MCF 10A (cell line): ENCODE measurements at regions not wholly inside any gene's neighbourhood (a gene's known extent, or its start where the extent isn't known, plus 50 kb on each side); places are given as distances from the start of the nearest gene placed in this dataset.

Source experiments
- BruUV-seq: library from RNA; stranded (reverse); fragments of 400-500 nt; replicated peaks from 2 replicates; lab custom pipeline; 2021; lab: Mats Ljungman, UMichigan
- CTCF ChIA-PET: fragments of 300-600 bp; sonication (Branson Sonifier 250); formaldehyde crosslinking; extraction: SDS; loops from one replicate; lab custom pipeline; 2021; ENCODE audit warnings: antibody characterized with exemption, inconsistent platforms; lab: Yijun Ruan, JAX
- POLR2A ChIA-PET: fragments of 300-600, 350-650 bp; sonication (Branson Sonifier 250); formaldehyde crosslinking; extraction: SDS; loops from one replicate; lab custom pipeline; 2020; ENCODE audit warnings: antibody characterized with exemption, inconsistent platforms; lab: Yijun Ruan, JAX
- DNase-seq: peaks from one replicate; pipeline ENCODE4 v3.0.0-alpha.2; 2018; ENCODE audit not compliant: unreplicated experiment
- H3K27ac Mint-ChIP-seq: one replicate; pipeline ENCODE4 v1.8.0; 2022; ENCODE audit warnings: mild to moderate bottlenecking, low read depth, mixed read lengths; ENCODE audit not compliant: unreplicated experiment
- H3K27me3 Mint-ChIP-seq: one replicate; pipeline ENCODE4 v1.8.0; 2022; ENCODE audit warnings: mixed read lengths; ENCODE audit not compliant: insufficient read depth, unreplicated experiment
- H3K36me3 Mint-ChIP-seq: one replicate; pipeline ENCODE4 v1.8.0; 2022; ENCODE audit warnings: mild to moderate bottlenecking, moderate library complexity, mixed read lengths; ENCODE audit not compliant: insufficient read depth, unreplicated experiment
- H3K4me1 Mint-ChIP-seq: one replicate; pipeline ENCODE4 v1.8.0; 2022; ENCODE audit warnings: mixed read lengths; ENCODE audit not compliant: insufficient read depth, unreplicated experiment
- H3K4me3 Mint-ChIP-seq: one replicate; pipeline ENCODE4 v1.8.0; 2022; ENCODE audit warnings: mild to moderate bottlenecking, moderate library complexity, mixed read lengths; ENCODE audit not compliant: unreplicated experiment
- H3K9me3 Mint-ChIP-seq: one replicate; pipeline ENCODE4 v1.8.0; 2022; ENCODE audit warnings: mixed read lengths; ENCODE audit not compliant: unreplicated experiment
- intact Hi-C: fragments of 100-400 bp; cut with micrococcal nuclease; formaldehyde crosslinking; loops from 2 replicates; pipeline ENCODE4 v1.14.1; 2022
- TF ChIP-seq, protein P1 (sequence below): fragments of 200-600 bp; IDR thresholded peaks from one replicate; pipeline ENCODE4 v1.8.0; 2022; ENCODE audit warnings: antibody characterized with exemption, mild to moderate bottlenecking; ENCODE audit not compliant: unreplicated experiment

- H3K27me3 Mint-ChIP-seq, result peaks cover 90% of the 10 kb centered on the region
- ChIA-PET POLR2A (no interaction called here), CTCF (no interaction called here)
- H3K36me3 Mint-ChIP-seq, result peaks cover 7% of the 10 kb centered on the region
- no peak for DNase-seq
- TF ChIP-seq, protein P1, sequence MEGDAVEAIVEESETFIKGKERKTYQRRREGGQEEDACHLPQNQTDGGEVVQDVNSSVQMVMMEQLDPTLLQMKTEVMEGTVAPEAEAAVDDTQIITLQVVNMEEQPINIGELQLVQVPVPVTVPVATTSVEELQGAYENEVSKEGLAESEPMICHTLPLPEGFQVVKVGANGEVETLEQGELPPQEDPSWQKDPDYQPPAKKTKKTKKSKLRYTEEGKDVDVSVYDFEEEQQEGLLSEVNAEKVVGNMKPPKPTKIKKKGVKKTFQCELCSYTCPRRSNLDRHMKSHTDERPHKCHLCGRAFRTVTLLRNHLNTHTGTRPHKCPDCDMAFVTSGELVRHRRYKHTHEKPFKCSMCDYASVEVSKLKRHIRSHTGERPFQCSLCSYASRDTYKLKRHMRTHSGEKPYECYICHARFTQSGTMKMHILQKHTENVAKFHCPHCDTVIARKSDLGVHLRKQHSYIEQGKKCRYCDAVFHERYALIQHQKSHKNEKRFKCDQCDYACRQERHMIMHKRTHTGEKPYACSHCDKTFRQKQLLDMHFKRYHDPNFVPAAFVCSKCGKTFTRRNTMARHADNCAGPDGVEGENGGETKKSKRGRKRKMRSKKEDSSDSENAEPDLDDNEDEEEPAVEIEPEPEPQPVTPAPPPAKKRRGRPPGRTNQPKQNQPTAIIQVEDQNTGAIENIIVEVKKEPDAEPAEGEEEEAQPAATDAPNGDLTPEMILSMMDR, result no peak
- intact Hi-C loops, result no loop called here
- no peak overlapping the region for H3K27ac Mint-ChIP-seq
- no peaks in the 10 kb centered on the region for H3K4me1 Mint-ChIP-seq
- H3K9me3 Mint-ChIP-seq, result no peaks in the 10 kb centered on the region
- no peak overlapping the region for H3K4me3 Mint-ChIP-seq
- BruUV-seq, result no TSS peak
Measured at GRCh38 chr4:173934201-173934600, 349.3 kb downstream of the FBXO8 start.

DNA sequence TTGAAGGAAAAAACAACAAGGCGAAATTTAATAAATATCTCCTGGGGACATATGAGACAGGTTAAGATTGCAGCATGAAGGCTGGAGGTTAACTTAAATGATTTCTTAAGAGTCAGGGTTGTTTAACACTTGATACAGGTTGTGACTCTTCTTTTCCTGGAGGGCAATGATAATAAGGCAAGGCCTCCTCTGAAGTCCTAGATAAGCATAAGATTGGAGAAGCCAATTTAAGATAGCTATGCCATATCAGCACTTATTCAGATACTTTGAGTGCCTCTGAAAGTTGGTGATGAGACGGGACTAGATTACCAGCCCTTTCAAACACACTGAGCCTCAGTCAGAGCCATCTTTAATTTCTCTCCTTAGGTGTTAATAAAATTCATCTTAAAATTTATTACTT lies 350.8 kb downstream of the FBXO8 start:
- intact Hi-C loops, result no loop called here
- ChIA-PET CTCF (interaction anchor here (0.8 kb wide), 1 partner anchor 108 kb away, joined by 3 read pairs; no protein-coding TSS in a partner anchor), POLR2A (interaction anchor here (0.7 kb wide), 1 partner anchor 372 kb away, joined by 3 read pairs; no protein-coding TSS in a partner anchor)
- Mint-ChIP-seq H3K9me3 (no peaks in the 10 kb centered on the region), H3K4me1 (no peaks in the 10 kb centered on the region), H3K36me3 (peaks cover 7% of the 10 kb centered on the region), H3K27ac (no peak overlapping the region), H3K4me3 (no peak overlapping the region), H3K27me3 (peaks cover 75% of the 10 kb centered on the region)
- BruUV-seq, result no TSS peak
- DNase-seq, result no peak
- TF ChIP-seq, protein P1, result no peak

DNA sequence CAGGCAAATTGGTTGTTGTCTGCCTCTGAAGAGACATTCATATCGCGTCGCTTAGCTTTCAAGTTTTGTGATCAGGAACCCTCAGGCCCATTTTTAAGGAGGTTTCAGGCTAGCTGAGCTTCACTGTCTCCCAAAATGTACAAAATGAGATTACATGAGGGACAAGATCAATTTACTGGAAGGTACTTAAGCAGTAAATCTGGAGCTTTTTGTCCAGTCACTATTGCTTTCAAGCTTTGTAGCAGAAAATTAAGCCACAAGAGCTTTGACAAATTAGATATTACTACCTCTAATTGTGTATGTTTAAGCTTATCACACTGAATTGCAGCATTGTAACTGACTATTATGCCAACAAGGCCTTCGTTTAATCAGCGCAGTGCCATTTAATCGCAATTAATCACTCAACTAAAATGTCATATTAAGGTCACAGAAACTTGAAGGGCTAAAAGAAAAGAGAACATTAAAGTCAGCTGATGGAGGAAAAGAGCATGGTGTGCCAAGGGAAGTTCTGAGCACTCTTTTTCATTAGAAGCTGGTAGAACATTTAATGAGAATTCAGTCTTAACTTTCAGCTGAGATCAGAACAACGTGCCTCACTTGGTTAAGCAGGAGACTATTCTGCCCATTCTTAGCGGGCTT lies 353.0 kb downstream of the FBXO8 start:
- peaks cover 7% of the 10 kb centered on the region for H3K36me3 Mint-ChIP-seq
- H3K4me3 Mint-ChIP-seq, result no peak overlapping the region
- DNase-seq, result no peak
- intact Hi-C loops, result no loop called here
- H3K27me3 Mint-ChIP-seq, result peaks cover 62% of the 10 kb centered on the region
- TF ChIP-seq, protein P1, result no peak
- H3K9me3 Mint-ChIP-seq, result no peaks in the 10 kb centered on the region
- H3K4me1 Mint-ChIP-seq, result no peaks in the 10 kb centered on the region
- ChIA-PET POLR2A (no interaction called here), CTCF (interaction anchor here (0.6 to 1.1 kb wide), 3 partner anchors 9 to 66 kb away, joined by 3 to 4 read pairs (median 3); no protein-coding TSS in a partner anchor)
- no TSS peak for BruUV-seq
- no peak overlapping the region for H3K27ac Mint-ChIP-seq

DNA sequence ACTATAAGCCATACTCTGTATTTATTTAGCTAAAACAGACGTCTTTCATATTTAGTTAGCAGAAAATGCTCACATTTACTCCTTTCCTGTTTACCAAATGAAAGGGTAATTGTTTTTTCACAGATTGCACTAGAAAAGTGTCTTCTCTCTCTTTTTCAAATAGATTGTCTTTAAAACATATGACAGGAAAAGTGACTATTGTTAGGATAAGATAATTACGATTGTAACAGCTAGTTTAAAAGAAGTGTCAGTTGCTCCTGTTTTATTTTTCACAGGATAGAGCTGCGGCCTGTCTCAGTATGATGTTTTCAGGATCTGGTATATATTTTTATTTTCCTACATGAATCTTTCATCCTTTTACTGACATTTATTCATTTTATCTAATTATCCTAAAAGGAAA lies 353.5 kb downstream of the FBXO8 start:
- no TSS peak for BruUV-seq
- intact Hi-C loops, result no loop called here
- POLR2A ChIA-PET, result no interaction called here
- Mint-ChIP-seq H3K36me3 (peaks cover 7% of the 10 kb centered on the region), H3K27me3 (peaks cover 61% of the 10 kb centered on the region), H3K4me3 (no peak overlapping the region), H3K4me1 (no peaks in the 10 kb centered on the region), H3K27ac (no peak overlapping the region), H3K9me3 (no peaks in the 10 kb centered on the region)
- CTCF ChIA-PET, result interaction anchor here (0.6 to 1.1 kb wide), 3 partner anchors 9 to 66 kb away, joined by 3 to 4 read pairs (median 3); no protein-coding TSS in a partner anchor
- DNase-seq, result no peak
- TF ChIP-seq, protein P1, result no peak
